ENCODE measurements at regions not wholly inside any gene's neighbourhood (a gene's known extent, or its start where the extent isn't known, plus 50 kb on each side); places are given as distances from the start of the nearest gene placed in this dataset.

- Histone ChIP-seq H4K20me1 (ENCODE audit: insufficient read depth, low read length) (no peaks in the 10 kb centered on the region), H3K36me3 (ENCODE audit: insufficient read depth, low read length) (no peaks in the 10 kb centered on the region), H3K4me3 (ENCODE audit: insufficient read depth, low read length) (no peak overlapping the region), H3K9me3 (ENCODE audit: low read depth, low read length) (no peaks in the 10 kb centered on the region), H3K4me1 (ENCODE audit: insufficient read depth, low read length) (no peaks in the 10 kb centered on the region), H2AFZ (ENCODE audit: low read length) (no peak overlapping the region), H3K27ac (ENCODE audit: low read depth, low read length) (no peak overlapping the region), H3K4me2 (ENCODE audit: insufficient read depth, low read length) (no peak overlapping the region), H3K79me2 (ENCODE audit: insufficient read depth, low read length) (no peaks in the 10 kb centered on the region), H3K27me3 (ENCODE audit: insufficient read depth, low read length) (no peaks in the 10 kb centered on the region)
- DNase-seq (ENCODE audit: insufficient read length, low spot score, missing footprints) = no peak
- TF ChIP-seq CTCF (IDR thresholded peaks at IDR 0.05; ENCODE audit: extremely low read depth, low read depth, low read length) = no peak
Measured at GRCh38 chr5:124414973-124415372, 331.5 kb downstream of the ZNF608 start.

- H3K9me3 ChIP-seq (ENCODE audit: low read depth, low read length) = no peaks in the 10 kb centered on the region
- DNase-seq (ENCODE audit: insufficient read length, low spot score, missing footprints) = no peak
- no peak overlapping the region for H2AFZ ChIP-seq (ENCODE audit: low read length)
- H3K27ac ChIP-seq (ENCODE audit: low read depth, low read length) = no peak overlapping the region
- no peaks in the 10 kb centered on the region for H3K4me1 ChIP-seq (ENCODE audit: insufficient read depth, low read length)
- peak; percentile 25 for TF ChIP-seq CTCF (IDR thresholded peaks at IDR 0.05; ENCODE audit: extremely low read depth, low read depth, low read length)
- H3K79me2 ChIP-seq (ENCODE audit: insufficient read depth, low read length) = no peaks in the 10 kb centered on the region
- no peak overlapping the region for H3K4me3 ChIP-seq (ENCODE audit: insufficient read depth, low read length)
- no peaks in the 10 kb centered on the region for H3K27me3 ChIP-seq (ENCODE audit: insufficient read depth, low read length)
- no peaks in the 10 kb centered on the region for H4K20me1 ChIP-seq (ENCODE audit: insufficient read depth, low read length)
- no peaks in the 10 kb centered on the region for H3K36me3 ChIP-seq (ENCODE audit: insufficient read depth, low read length)
- H3K4me2 ChIP-seq (ENCODE audit: insufficient read depth, low read length) = no peak overlapping the region
Measured at GRCh38 chr5:124410539-124411488, 335.6 kb downstream of the ZNF608 start.

GRCh38 chr5:124408738-124409453 is 337.5 kb downstream of the ZNF608 start:
- Histone ChIP-seq H3K79me2 (ENCODE audit: insufficient read depth, low read length) (no peaks in the 10 kb centered on the region), H3K27me3 (ENCODE audit: insufficient read depth, low read length) (no peaks in the 10 kb centered on the region), H3K27ac (ENCODE audit: low read depth, low read length) (no peak overlapping the region), H3K9me3 (ENCODE audit: low read depth, low read length) (no peaks in the 10 kb centered on the region), H3K4me1 (ENCODE audit: insufficient read depth, low read length) (no peaks in the 10 kb centered on the region), H3K4me3 (ENCODE audit: insufficient read depth, low read length) (no peak overlapping the region), H3K36me3 (ENCODE audit: insufficient read depth, low read length) (no peaks in the 10 kb centered on the region), H3K4me2 (ENCODE audit: insufficient read depth, low read length) (no peak overlapping the region), H4K20me1 (ENCODE audit: insufficient read depth, low read length) (no peaks in the 10 kb centered on the region), H2AFZ (ENCODE audit: low read length) (no peak overlapping the region)
- TF ChIP-seq CTCF (IDR thresholded peaks at IDR 0.05; ENCODE audit: extremely low read depth, low read depth, low read length) = no peak
- DNase-seq (ENCODE audit: insufficient read length, low spot score, missing footprints) = no peak

DNA sequence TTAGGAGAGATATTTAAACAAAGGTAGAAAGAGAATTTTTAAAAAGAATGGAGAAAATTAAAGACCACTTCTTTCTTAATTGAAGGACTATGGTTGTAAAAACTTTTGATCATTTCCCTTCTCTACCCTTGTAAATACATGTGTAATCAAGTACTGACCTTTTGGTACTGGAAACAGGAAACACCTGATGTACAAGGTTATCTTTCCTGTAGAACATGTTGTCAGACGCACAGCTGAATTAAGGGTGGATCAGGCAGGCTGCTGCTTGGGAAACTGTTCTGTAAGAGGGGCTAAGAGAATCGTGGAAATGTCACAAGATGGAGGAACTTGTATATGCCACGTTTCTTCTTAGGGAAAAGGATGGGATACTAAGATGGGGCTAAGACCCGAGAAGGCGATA is 341.6 kb downstream of the ZNF608 start:
- Histone ChIP-seq H3K27ac (ENCODE audit: low read depth, low read length) (no peak overlapping the region), H3K9me3 (ENCODE audit: low read depth, low read length) (no peaks in the 10 kb centered on the region), H3K36me3 (ENCODE audit: insufficient read depth, low read length) (no peaks in the 10 kb centered on the region), H3K79me2 (ENCODE audit: insufficient read depth, low read length) (no peaks in the 10 kb centered on the region), H3K4me1 (ENCODE audit: insufficient read depth, low read length) (peaks cover 3% of the 10 kb centered on the region), H2AFZ (ENCODE audit: low read length) (no peak overlapping the region), H3K27me3 (ENCODE audit: insufficient read depth, low read length) (no peaks in the 10 kb centered on the region), H3K4me3 (ENCODE audit: insufficient read depth, low read length) (no peak overlapping the region), H3K4me2 (ENCODE audit: insufficient read depth, low read length) (no peak overlapping the region), H4K20me1 (ENCODE audit: insufficient read depth, low read length) (no peaks in the 10 kb centered on the region)
- no peak for DNase-seq (ENCODE audit: insufficient read length, low spot score, missing footprints)
- TF ChIP-seq CTCF (IDR thresholded peaks at IDR 0.05; ENCODE audit: extremely low read depth, low read depth, low read length) = no peak
